ENCODE measurements at regions not wholly inside any gene's neighbourhood (a gene's known extent, or its start where the extent isn't known, plus 50 kb on each side); places are given as distances from the start of the nearest gene placed in this dataset.

GRCh38 chr5:67360047-67360446 lies 163.4 kb upstream of the CD180 start:
- DNase-seq (ENCODE audit: low read depth) = no peak
- TF ChIP-seq, protein P1, sequence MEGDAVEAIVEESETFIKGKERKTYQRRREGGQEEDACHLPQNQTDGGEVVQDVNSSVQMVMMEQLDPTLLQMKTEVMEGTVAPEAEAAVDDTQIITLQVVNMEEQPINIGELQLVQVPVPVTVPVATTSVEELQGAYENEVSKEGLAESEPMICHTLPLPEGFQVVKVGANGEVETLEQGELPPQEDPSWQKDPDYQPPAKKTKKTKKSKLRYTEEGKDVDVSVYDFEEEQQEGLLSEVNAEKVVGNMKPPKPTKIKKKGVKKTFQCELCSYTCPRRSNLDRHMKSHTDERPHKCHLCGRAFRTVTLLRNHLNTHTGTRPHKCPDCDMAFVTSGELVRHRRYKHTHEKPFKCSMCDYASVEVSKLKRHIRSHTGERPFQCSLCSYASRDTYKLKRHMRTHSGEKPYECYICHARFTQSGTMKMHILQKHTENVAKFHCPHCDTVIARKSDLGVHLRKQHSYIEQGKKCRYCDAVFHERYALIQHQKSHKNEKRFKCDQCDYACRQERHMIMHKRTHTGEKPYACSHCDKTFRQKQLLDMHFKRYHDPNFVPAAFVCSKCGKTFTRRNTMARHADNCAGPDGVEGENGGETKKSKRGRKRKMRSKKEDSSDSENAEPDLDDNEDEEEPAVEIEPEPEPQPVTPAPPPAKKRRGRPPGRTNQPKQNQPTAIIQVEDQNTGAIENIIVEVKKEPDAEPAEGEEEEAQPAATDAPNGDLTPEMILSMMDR (IDR thresholded peaks at IDR 0.05; ENCODE audit: low read length, missing control alignments) = no peak
- H3K4me3 ChIP-seq (replicated peaks; ENCODE audit: low read depth, low read length) = no peak overlapping the region

- TF ChIP-seq, protein P1 (IDR thresholded peaks at IDR 0.05; ENCODE audit: low read length, missing control alignments) = no peak
- no peak overlapping the region for H3K4me3 ChIP-seq (replicated peaks; ENCODE audit: low read depth, low read length)
- no peak for DNase-seq (ENCODE audit: low read depth)
These were observed 161.6 kb upstream of the CD180 start for GRCh38 chr5:67358186-67358585.

DNA sequence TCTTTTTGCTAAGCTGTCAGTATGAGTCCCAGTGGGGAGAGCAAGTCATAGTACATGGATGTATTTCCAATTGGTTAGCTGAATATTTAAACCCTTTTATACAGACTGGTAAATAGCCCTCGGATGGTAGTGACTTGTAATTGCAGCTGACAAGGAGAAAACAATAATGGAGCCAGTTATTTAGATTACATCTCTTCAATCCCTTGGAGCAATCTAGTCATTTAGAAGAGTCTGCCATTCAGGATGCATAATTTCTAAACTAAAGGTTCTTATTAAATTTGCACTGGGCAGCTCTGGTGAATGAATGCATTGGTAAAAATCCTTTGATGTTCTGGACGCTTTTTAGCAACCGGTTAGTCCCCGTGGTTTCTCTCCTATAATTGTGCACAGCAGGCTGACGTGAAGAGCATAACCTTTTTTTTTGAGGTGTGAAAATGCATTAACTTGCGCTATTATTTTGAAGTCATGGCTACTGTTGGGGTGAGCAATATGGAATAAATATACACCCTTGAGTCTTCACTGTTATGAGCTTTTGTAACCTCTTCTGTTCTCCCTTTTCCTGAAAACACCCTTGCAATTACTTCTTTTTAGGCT lies 158.6 kb upstream of the CD180 start:
- DNase-seq (ENCODE audit: low read depth) = no peak
- TF ChIP-seq, protein P1 (IDR thresholded peaks at IDR 0.05; ENCODE audit: low read length, missing control alignments) = no peak
- H3K4me3 ChIP-seq (replicated peaks; ENCODE audit: low read depth, low read length) = no peak overlapping the region

GRCh38 chr5:67353500-67354450 lies 157.2 kb upstream of the CD180 start:
- no peak overlapping the region for H3K4me3 ChIP-seq (replicated peaks; ENCODE audit: low read depth, low read length)
- peak; percentile 30 for DNase-seq (ENCODE audit: low read depth)
- TF ChIP-seq, protein P1 (IDR thresholded peaks at IDR 0.05; ENCODE audit: low read length, missing control alignments) = no peak

- no peak for DNase-seq (ENCODE audit: low read depth)
- TF ChIP-seq, protein P1 (IDR thresholded peaks at IDR 0.05; ENCODE audit: low read length, missing control alignments) = no peak
- no peak overlapping the region for H3K4me3 ChIP-seq (replicated peaks; ENCODE audit: low read depth, low read length)
These were observed 154.1 kb upstream of the CD180 start for GRCh38 chr5:67350618-67351201.

DNA sequence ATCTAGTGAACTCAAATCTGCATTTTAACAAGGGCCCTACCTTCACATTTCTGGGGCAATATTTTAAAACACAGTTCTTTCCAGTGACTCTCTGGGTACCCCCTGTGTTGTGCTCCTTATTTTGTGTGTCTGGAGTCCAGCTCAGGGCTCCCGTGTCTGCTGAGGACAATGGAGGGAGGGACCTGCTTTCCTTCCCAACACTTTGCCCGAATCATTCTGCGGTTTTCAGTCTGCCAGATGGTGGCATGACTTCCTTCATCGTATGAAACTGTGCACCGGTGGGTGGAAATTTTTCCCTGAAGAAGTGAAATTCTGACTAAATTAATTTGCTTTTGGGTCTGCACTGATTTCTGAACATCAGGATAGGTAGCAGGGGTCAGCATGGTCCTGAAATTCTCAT lies 153.6 kb upstream of the CD180 start:
- DNase-seq (ENCODE audit: low read depth) = no peak
- no peak overlapping the region for H3K4me3 ChIP-seq (replicated peaks; ENCODE audit: low read depth, low read length)

More for the DNA sequence above, 153.6 kb upstream of the CD180 start:
- TF ChIP-seq, protein P1 (IDR thresholded peaks at IDR 0.05; ENCODE audit: low read length, missing control alignments) = no peak
